K562 (cell line): ENCODE measurements at regions not wholly inside any gene's neighbourhood (a gene's known extent, or its start where the extent isn't known, plus 50 kb on each side); places are given as distances from the start of the nearest gene placed in this dataset.

Source experiments
- ATAC-seq: fragments of 200-7000 bp; cut with Tn5 transposase; 3 replicates; pipeline ENCODE4 v1.9.1; 2020; ENCODE audit warnings: moderate library complexity
- BruUV-seq: library from RNA; stranded (reverse); fragments of 400-500 nt; replicated peaks from 2 replicates; lab custom pipeline; 2021; lab: Mats Ljungman, UMichigan
- CTCF ChIA-PET: fragments of 300-600 bp; formaldehyde crosslinking; extraction: SDS; loops from one replicate; lab custom pipeline; 2021; ENCODE audit warnings: low intra/inter-chr PET ratio; lab: Yijun Ruan, JAX
- POLR2A ChIA-PET: fragments of 300-600, 350-650 bp; sonication (Branson Sonifier 250); formaldehyde crosslinking; extraction: SDS; loops from one replicate; lab custom pipeline; 2021; ENCODE audit warnings: antibody characterized with exemption, inconsistent platforms; lab: Yijun Ruan, JAX
- DNase-seq, 4 experiments: peaks; one replicate each; pipeline versions ENCODE4 v3.0.0 to v3.0.0-alpha.2; 2011 to 2018; ENCODE audit warnings: low spot score in 3 of 4, mixed read lengths in 3 of 4; ENCODE audit errors: extremely low read depth in 1 of 4
- FAIRE-seq: peaks from 2 replicates; lab custom pipeline; 2011; peaks lifted over from hg19 to GRCh38; lab: Jason Lieb, UNC
- H2AFZ ChIP-seq: 2 replicates; pipeline ENCODE4 v1.6.0; 2011; ENCODE audit warnings: low read depth, low read length, control low read depth, inconsistent platforms
- H3K27ac ChIP-seq: fragments of 200-600 bp; 3 replicates; pipeline ENCODE4 v1.8.0; 2011; ENCODE audit warnings: low read depth, mild to moderate bottlenecking, control low read depth, inconsistent platforms, low read length, moderate library complexity, mixed read lengths; ENCODE audit errors: extremely low read depth
- H3K27me3 ChIP-seq, 2 experiments: fragments of 300-600 bp in 1 of 2; 2 replicates in 1 of 2; 3 replicates in 1 of 2; pipeline versions ENCODE4 v1.6.0 to v1.8.0; 2011; ENCODE audit warnings: inconsistent platforms in 2 of 2, low read length in 2 of 2, mild to moderate bottlenecking in 1 of 2, mixed read lengths in 1 of 2, moderate library complexity in 1 of 2; ENCODE audit not compliant: control insufficient read depth in 2 of 2, insufficient read depth in 2 of 2
- H3K36me3 ChIP-seq: fragments of 300-600 bp; 3 replicates; pipeline ENCODE4 v1.8.0; 2011; ENCODE audit warnings: mild to moderate bottlenecking, low read length, inconsistent platforms; ENCODE audit not compliant: control insufficient read depth, insufficient read depth
- H3K4me1 ChIP-seq, 2 experiments: fragments of 200-600 bp in 1 of 2; replicated peaks in 1 of 2; 2 replicates in 1 of 2; 3 replicates in 1 of 2; pipeline versions ENCODE4 v1.5.1 to v1.8.0; 2011; ENCODE audit warnings: inconsistent platforms in 2 of 2, low read length in 2 of 2, mild to moderate bottlenecking in 1 of 2, mixed read lengths in 1 of 2, moderate library complexity in 1 of 2; ENCODE audit not compliant: control insufficient read depth in 2 of 2, insufficient read depth in 2 of 2
- H3K4me2 ChIP-seq: 2 replicates; pipeline ENCODE4 v1.6.1; 2011; ENCODE audit warnings: low read length, control low read depth, inconsistent platforms, mixed read lengths; ENCODE audit not compliant: insufficient read depth
- H3K4me3 ChIP-seq: fragments of 200-600 bp; sonication (generic), shearing (Covaris generic); 2 replicates; pipeline ENCODE4 v1.5.1; 2016; ENCODE audit warnings: control low read depth, inconsistent platforms
- H3K79me2 ChIP-seq: fragments of 200-600 bp; 3 replicates; pipeline ENCODE4 v1.8.0; 2011; ENCODE audit warnings: low read length, inconsistent platforms; ENCODE audit not compliant: control insufficient read depth, insufficient read depth
- H3K9ac ChIP-seq, 2 experiments: 2 replicates each; pipeline versions ENCODE4 v1.6.0 to v1.6.1; 2011; ENCODE audit warnings: low read depth in 2 of 2, low read length in 2 of 2, control low read depth in 1 of 2, inconsistent platforms in 1 of 2, mild to moderate bottlenecking in 1 of 2, mixed read lengths in 1 of 2; ENCODE audit not compliant: insufficient read depth in 1 of 2
- H3K9me1 ChIP-seq: one replicate; pipeline ENCODE4 v1.6.0; 2011; ENCODE audit warnings: inconsistent platforms, mild to moderate bottlenecking, low read length, moderate library complexity; ENCODE audit not compliant: control insufficient read depth, insufficient read depth
- H3K9me3 ChIP-seq: replicated peaks from 2 replicates; pipeline ENCODE4 v1.5.1; 2011; ENCODE audit warnings: low read depth, low read length, inconsistent platforms; ENCODE audit not compliant: control insufficient read depth, insufficient read depth
- H4K20me1 ChIP-seq: replicated peaks from 2 replicates; pipeline ENCODE4 v1.6.1; 2011; ENCODE audit warnings: low read length, inconsistent platforms, mixed read lengths; ENCODE audit not compliant: control insufficient read depth, insufficient read depth
- NFYB ChIP-seq: IDR thresholded peaks from 2 replicates; pipeline ENCODE4 v1.6.1; 2011; ENCODE audit warnings: mild to moderate bottlenecking, moderate library complexity; ENCODE audit not compliant: insufficient read length; ENCODE audit errors: extremely low read depth
- TAF7 ChIP-seq: fragments of 450-650 bp; IDR thresholded peaks from 2 replicates; pipeline ENCODE4 v1.6.1; 2016; ENCODE audit warnings: missing genetic modification characterization, missing compliant biosample characterization
- TRIM28 ChIP-seq: fragments of 450-650 bp; IDR thresholded peaks from 2 replicates; pipeline ENCODE4 v1.6.1; 2017
- ZNF707 ChIP-seq: fragments of 250-450 bp; sonication (Bioruptor Pico); conservative IDR thresholded peaks from 2 replicates; pipeline ENCODE4 v1.8.0; 2022; ENCODE audit warnings: inconsistent platforms, mild to moderate bottlenecking, moderate library complexity
- WGBS: fragments of 100-300 bp; shearing (Covaris generic); methylation state at CpG from one replicate; pipeline ENCODE4 v1.1.6; 2016; ENCODE audit warnings: low coverage, mixed read lengths; ENCODE audit not compliant: insufficient coverage; ENCODE audit errors: missing lambda C conversion rate; 5-methylcytosine and 5-hydroxymethylcytosine counted together
- in situ Hi-C: fragments of 300-500 bp; cut with MboI; formaldehyde crosslinking; loops from 4 replicates; pipeline ENCODE4 v1.15.0; 2018; ENCODE audit warnings: inconsistent platforms, mixed read lengths
- intact Hi-C: fragments of 100-400 bp; cut with micrococcal nuclease; formaldehyde crosslinking; loops from 2 replicates; pipeline ENCODE4 v1.14.2; 2022
- TF ChIP-seq, protein P1 (sequence below): sonication (generic); formaldehyde crosslinking; IDR thresholded peaks from 2 replicates; pipeline ENCODE4 v1.8.0; 2022; ENCODE audit warnings: mild to moderate bottlenecking, missing genetic modification reagents

DNA sequence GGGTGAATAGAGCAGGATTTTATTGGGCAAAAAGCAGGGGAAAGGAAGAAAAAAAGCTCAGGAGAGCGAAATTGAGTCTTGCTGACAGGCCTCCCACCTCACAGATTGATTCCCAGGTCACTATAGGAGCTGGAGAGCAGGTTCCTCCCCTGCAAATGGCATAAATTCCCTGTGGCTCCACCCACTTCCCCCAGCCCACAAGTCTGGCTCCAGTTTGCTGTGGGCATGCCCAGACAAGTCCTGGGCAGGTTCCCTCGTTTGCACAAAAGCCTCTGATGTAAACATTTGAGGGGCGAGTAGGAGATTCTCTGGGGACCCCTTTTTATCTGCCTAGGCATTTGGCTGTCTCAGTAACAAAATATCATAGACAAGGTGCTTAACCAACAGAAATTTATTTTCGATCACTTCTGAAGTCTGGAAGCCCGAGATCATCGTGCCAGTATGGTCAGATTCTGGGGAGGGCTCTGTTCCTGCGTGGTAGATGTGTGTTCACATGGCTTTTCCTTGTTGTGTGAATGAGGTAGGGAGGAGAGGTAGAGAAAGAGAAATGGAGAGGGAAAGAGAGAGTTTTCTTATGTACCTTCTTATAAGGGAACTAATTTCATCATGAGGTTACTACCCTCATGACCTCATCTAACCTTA lies 614.5 kb downstream of the MAT2B start (continued):
- TF ChIP-seq, protein P1, sequence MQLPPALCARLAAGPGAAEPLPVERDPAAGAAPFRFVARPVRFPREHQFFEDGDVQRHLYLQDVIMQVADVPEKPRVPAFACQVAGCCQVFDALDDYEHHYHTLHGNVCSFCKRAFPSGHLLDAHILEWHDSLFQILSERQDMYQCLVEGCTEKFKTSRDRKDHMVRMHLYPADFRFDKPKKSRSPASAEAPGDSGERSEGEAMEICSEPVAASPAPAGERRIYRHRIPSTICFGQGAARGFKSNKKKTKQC (CRISPR knock-in tag): no peak
- no peak for TF ChIP-seq NFYB

DNA sequence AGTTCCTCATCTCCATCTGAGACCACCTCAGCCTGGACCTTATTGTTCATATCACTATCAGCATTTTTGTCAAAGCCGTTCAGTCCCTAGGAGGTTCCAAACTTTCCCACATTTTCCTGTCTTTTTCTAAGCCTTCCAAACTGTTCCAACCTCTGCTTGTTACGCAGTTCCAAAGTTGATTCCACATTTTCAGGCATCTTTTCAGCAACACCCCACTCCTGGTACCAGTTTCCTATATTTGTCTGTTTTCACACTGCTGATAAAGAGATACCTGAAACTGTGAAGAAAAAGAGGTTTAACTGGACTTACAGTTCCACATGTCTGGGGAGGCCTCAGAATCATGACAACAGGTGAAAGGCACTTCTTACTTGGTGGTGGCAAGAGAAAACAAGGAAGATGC lies 622.1 kb downstream of the MAT2B start:
- Histone ChIP-seq H3K27me3 (no peaks in the 10 kb centered on the region), H3K9me3 (no peaks in the 10 kb centered on the region; the same call in 1 of the 2 replicates), H3K4me3 (no peak overlapping the region), H2AFZ (no peak overlapping the region), H3K4me2 (no peak overlapping the region), H3K79me2 (no peaks in the 10 kb centered on the region), H3K27ac (no peak overlapping the region), H3K9ac (no peak overlapping the region), H3K36me3 (no peaks in the 10 kb centered on the region), H4K20me1 (no peaks in the 10 kb centered on the region), H3K9me1 (no peaks in the 10 kb centered on the region), H3K4me1 (no peaks in the 10 kb centered on the region)
- ChIA-PET POLR2A (no interaction called here), CTCF (no interaction called here)
- no peak for TF ChIP-seq TAF7 (tag)
- TF ChIP-seq ZNF707: peak; percentile 92
- TF ChIP-seq TRIM28: 0 out of 2 replicates have a peak, but pooled peaks have one; percentile 45
- no peak for ATAC-seq
- no peak for FAIRE-seq
- in situ Hi-C loops (no loop called here), intact Hi-C loops (no loop called here)
- 8% methylated on average over 2 of the region's 2 CpGs for WGBS
- DNase-seq: no peak
- no TSS peak for BruUV-seq
